Fibroblast of villous mesenchyme (primary cell): ENCODE measurements at regions not wholly inside any gene's neighbourhood (a gene's known extent, or its start where the extent isn't known, plus 50 kb on each side); places are given as distances from the start of the nearest gene placed in this dataset.
A peak's percentile ranks its signal among the peaks of the same experiment; 100 is the strongest.

Experiments
- DNase-seq: peaks from one replicate; pipeline ENCODE4 v3.0.0-alpha.2; 2010; ENCODE audit warnings: low read depth
- H3K4me3 ChIP-seq: 2 replicates; pipeline ENCODE4 v1.5.1; 2011; ENCODE audit warnings: low read depth, mild to moderate bottlenecking, low read length
- TF ChIP-seq, protein P1 (sequence below): IDR thresholded peaks from 2 replicates; pipeline ENCODE4 v1.5.1; 2012; ENCODE audit warnings: low read depth, mild to moderate bottlenecking, low read length; ENCODE audit not compliant: insufficient read depth

DNA sequence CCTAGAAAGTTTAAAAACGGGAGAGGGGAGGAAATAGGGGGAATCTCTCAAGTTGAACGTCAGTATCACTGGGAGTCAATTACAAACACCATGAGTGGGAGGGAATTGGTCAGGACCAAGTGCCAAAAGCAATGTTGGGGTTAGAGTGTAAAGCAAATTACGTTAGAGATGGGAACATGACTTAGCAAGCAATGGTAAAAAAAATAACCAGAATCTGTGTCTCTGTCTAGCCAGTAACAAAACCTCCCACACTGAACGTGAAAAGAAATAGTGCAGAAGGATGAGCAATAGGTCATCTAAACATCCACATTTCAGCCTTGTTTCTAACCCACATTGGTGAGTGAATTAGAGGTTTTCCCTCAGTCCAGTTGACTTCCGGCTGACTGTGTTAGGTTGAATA, 242.2 kb downstream of the COG6 start:
- DNase-seq = peak; percentile 88
- H3K4me3 ChIP-seq = no peak overlapping the region
- TF ChIP-seq, protein P1, sequence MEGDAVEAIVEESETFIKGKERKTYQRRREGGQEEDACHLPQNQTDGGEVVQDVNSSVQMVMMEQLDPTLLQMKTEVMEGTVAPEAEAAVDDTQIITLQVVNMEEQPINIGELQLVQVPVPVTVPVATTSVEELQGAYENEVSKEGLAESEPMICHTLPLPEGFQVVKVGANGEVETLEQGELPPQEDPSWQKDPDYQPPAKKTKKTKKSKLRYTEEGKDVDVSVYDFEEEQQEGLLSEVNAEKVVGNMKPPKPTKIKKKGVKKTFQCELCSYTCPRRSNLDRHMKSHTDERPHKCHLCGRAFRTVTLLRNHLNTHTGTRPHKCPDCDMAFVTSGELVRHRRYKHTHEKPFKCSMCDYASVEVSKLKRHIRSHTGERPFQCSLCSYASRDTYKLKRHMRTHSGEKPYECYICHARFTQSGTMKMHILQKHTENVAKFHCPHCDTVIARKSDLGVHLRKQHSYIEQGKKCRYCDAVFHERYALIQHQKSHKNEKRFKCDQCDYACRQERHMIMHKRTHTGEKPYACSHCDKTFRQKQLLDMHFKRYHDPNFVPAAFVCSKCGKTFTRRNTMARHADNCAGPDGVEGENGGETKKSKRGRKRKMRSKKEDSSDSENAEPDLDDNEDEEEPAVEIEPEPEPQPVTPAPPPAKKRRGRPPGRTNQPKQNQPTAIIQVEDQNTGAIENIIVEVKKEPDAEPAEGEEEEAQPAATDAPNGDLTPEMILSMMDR = no peak

DNA sequence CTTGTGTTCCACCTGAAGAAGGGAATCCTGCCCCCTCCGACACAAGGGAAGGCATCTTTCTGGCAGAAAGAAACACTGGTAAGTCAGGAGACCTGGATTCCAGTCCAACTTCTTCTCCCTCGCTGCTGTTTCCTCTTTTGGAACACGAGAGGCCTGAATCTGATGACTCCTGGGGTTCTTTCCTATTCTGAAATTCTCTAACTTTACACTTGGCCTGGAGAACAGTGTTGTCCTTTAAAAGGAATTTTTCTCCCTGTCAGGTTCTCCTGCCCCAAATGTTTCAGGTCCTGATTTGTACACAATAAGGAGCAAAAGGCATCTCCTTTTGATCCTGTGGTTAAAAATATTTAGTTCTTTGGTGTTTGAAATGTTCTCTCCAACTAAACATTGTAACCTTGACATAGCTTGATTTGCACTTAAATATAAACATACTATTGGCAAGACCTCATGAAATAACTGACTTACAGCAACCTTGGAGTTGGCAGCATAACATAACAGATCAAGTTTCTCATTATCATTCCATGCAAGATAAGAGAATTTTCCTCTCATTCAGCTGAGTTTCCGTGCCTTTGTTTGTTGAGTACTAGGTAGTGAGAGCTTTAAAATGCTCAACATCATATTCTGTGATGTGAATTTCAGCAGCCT, 244.8 kb downstream of the COG6 start:
- peak; percentile 72 for DNase-seq

DNA sequence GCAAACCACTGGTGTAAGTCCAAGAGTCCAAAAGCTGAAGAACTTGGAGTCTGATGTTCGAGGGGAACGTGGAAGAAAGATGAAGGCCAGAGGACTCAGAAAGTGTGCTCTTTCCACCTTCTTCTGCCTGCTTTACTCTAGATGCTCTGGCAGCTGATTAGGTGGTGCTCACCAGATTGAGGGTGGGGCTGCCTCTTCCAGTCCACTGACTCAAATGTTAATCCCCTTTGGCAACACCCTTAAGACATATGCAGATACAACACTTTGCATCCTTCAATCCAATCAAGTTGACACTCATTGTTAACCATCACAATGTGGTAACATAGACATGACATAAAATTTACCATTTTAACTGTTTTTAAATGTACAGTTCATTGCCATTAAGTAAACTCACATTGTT, 249.5 kb downstream of the COG6 start:
- H3K4me3 ChIP-seq = no peak overlapping the region
- no peak for DNase-seq
- TF ChIP-seq, protein P1 = no peak

More for the DNA sequence above, 244.8 kb downstream of the COG6 start:
- no peak overlapping the region for H3K4me3 ChIP-seq
- TF ChIP-seq, protein P1 = no peak

- TF ChIP-seq, protein P1 = no peak
- no peak for DNase-seq
- H3K4me3 ChIP-seq = no peak overlapping the region
These were observed 254.2 kb downstream of the COG6 start for GRCh38 chr13:39909634-39910033.

- no peak overlapping the region for H3K4me3 ChIP-seq
- DNase-seq = no peak
- TF ChIP-seq, protein P1 = no peak
These were observed 254.6 kb downstream of the COG6 start for GRCh38 chr13:39910041-39910440.

DNA sequence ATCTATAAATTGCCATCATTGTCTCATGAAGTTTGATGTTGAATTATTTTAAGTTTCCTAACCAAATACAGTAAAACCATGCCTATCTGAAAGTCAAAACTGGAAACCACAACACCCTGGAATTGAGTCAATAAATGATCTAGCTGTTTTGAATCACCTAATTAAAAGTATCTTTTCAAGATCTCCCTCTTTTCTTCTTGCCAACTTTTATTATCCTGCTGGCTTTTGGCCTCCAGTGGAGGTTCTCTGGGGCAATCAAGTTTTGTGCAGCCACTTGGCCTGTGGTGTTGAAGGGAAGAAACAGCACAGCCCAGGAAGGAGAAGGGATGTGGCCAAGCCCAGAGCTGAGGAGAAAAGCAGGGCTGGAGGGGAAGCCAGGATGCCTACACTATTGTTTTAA, 255.4 kb downstream of the COG6 start:
- no peak for DNase-seq
- no peak overlapping the region for H3K4me3 ChIP-seq
- TF ChIP-seq, protein P1 = no peak

DNA sequence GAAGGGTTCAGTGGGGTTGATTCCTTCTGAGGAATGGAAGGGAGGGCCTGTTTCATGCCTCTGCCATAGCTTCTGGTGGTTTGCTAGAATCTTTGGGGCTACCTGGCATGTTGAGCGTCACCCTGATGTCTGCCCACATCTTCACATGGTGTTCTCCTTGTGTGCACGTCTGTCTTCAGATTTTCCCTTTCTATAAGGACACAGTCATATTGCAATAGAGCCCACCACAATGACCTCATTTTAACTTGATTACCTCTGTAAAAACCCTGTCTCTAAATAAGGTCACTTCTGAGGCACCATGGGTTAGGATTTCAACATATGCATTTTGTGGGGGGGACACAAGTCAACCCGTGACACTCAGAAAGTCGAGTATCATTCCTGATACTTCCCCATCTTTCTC, 257.9 kb downstream of the COG6 start:
- no peak for DNase-seq
- H3K4me3 ChIP-seq = no peak overlapping the region
- TF ChIP-seq, protein P1 = no peak
